GM10248 (cell line): ENCODE measurements at regions not wholly inside any gene's neighbourhood (a gene's known extent, or its start where the extent isn't known, plus 50 kb on each side); places are given as distances from the start of the nearest gene placed in this dataset.
"Not testable (repeated sequence)": the region's sequence is repeated elsewhere in the genome, so short reads cannot be mapped to it uniquely, and the experiment has no call there.

ENCODE experiments used
- CTCF ChIA-PET: fragments of 300-600 bp; sonication (Branson Sonifier 250); formaldehyde crosslinking; extraction: SDS; loops from one replicate; lab custom pipeline; 2021; ENCODE audit warnings: antibody characterized with exemption; lab: Yijun Ruan, JAX
- POLR2A ChIA-PET: fragments of 350-650 bp; sonication (Branson Sonifier 250); formaldehyde crosslinking; extraction: SDS; loops from one replicate; lab custom pipeline; 2020; ENCODE audit warnings: antibody characterized with exemption; lab: Yijun Ruan, JAX
- DNase-seq: peaks from one replicate; pipeline ENCODE4 v3.0.0; 2012; ENCODE audit errors: extremely low spot score
- TF ChIP-seq, protein P1 (sequence below): IDR thresholded peaks from 2 replicates; pipeline ENCODE4 v1.5.1; 2012; ENCODE audit warnings: mild to moderate bottlenecking, low read depth; ENCODE audit errors: extremely low read depth, missing control alignments, control extremely low read depth

DNA sequence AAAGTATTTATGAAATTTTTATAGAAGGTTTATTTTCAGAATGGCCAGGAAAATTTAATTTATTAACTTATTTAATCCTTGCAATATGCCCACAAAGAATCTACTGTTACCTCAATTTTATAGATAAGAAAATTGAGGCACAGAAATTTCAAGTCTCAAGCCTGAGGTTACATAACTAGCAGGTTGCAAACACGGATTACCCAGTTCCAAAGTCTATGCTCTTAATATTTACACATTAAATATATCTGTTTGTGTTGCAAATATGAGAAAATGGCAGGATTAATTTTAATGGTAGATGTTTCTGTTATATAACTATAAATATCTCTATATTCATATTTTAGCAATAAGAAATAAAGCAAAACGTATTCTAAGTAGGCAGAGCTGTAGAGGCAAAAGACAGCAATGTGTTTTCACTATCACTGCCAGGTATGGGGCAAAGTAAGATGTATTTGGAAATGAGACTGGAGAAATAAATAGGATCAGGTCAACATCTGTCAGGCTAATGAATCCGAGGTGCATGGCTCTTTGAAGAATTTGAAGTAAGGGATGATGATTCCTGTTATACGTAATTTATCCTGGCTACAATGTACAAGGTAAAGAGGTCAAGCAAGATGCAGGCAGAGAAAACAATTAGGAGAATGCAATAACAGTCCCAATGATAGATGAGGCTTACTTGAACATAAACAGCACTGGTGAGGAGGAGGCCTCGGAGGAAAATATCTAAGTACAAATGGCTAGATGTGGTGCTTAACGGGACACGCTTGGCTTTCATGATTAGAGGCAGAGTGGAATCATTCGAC, 354.1 kb upstream of the VSTM2A start:
- POLR2A ChIA-PET: no interaction called here
- DNase-seq: no peak
- TF ChIP-seq, protein P1, sequence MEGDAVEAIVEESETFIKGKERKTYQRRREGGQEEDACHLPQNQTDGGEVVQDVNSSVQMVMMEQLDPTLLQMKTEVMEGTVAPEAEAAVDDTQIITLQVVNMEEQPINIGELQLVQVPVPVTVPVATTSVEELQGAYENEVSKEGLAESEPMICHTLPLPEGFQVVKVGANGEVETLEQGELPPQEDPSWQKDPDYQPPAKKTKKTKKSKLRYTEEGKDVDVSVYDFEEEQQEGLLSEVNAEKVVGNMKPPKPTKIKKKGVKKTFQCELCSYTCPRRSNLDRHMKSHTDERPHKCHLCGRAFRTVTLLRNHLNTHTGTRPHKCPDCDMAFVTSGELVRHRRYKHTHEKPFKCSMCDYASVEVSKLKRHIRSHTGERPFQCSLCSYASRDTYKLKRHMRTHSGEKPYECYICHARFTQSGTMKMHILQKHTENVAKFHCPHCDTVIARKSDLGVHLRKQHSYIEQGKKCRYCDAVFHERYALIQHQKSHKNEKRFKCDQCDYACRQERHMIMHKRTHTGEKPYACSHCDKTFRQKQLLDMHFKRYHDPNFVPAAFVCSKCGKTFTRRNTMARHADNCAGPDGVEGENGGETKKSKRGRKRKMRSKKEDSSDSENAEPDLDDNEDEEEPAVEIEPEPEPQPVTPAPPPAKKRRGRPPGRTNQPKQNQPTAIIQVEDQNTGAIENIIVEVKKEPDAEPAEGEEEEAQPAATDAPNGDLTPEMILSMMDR: no peak
- CTCF ChIA-PET: interaction anchor here (1.0 to 1.9 kb wide), 2 partner anchors 10 to 19 kb away, joined by 3 to 5 read pairs; no protein-coding TSS in a partner anchor

DNA sequence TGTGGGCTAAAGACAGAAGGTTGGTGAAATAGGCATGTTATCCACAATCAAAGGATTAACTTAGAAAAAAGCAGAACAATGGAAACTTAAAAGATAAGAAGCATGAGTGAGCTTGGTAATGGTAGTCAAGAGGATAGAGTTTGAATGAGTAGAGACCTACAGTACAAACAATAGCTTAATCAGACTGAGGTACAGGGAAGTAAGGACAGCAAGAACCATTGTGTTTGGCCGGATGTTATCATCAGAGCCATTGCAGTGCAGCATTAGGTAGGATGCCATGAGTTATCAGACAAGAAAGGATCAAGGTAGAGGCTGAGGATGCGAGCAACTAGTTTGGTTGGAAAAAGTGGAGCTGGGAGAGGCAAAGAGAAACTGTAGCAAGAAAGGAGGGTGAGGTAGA, 353.3 kb upstream of the VSTM2A start:
- TF ChIP-seq, protein P1: no peak
- POLR2A ChIA-PET: no interaction called here
- CTCF ChIA-PET: interaction anchor here (1.0 to 1.9 kb wide), 2 partner anchors 11 to 16 kb away, joined by 3 to 5 read pairs; no protein-coding TSS in a partner anchor
- DNase-seq: no peak

DNA sequence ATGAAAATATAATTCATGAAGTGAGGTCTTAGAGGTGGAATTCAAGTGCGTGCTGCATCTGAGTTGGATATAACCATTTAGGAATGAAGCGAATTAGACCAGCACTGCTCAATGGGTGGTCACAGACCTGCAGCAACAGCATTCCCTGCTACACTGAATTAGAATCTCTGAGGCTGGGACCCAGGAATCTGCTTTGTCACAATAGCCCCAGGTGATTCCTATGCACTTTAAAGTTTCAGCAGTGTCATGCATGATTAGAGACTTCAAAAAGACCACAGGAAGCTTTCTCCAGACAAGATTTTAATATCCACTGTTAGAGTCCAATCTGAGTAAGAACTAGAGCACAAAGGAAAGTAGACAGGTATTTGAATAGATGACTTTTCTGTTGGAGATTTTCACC, 352.8 kb upstream of the VSTM2A start:
- ChIA-PET POLR2A (no interaction called here), CTCF (interaction anchor here (1.0 to 1.9 kb wide), 2 partner anchors 12 to 16 kb away, joined by 3 to 5 read pairs; no protein-coding TSS in a partner anchor)
- no peak for DNase-seq
- TF ChIP-seq, protein P1: no peak

DNA sequence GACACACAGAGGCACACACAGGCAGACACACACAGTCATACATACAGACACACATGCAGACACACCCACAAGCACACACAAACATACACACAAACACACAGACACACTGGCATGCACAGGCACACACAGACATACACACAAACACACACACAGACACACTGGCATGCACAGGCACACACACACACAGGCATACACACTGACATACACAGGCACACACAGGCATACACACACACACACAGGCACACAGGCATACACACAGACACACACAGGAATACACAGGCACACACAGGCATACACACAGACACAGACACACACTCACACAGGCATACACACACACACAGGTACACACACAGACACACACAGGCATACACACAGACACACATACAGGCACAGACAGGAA, 340.7 kb upstream of the VSTM2A start:
- CTCF ChIA-PET: no interaction called here
- no peak for DNase-seq
- TF ChIP-seq, protein P1: no peak
- POLR2A ChIA-PET: no interaction called here

DNA sequence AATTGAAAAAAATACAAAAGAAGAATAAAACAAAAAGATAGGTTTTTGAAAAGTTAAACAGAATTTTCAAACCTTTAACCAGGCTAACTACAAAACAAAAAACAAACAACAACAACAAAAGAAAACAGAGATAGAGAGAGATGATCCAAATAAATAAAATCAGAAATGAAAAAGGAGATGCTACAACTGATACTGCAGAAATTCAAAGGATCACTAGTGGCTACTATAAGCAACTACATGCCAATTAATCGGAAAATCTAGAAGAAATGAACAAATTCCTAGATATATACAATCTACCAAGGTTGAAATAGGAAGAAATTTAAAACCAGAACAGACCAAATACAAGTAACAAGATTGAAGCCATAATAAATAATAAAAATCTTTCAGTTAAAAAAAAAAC, 326.8 kb upstream of the VSTM2A start:
- TF ChIP-seq, protein P1: no peak
- DNase-seq: no peak
- ChIA-PET POLR2A (no interaction called here), CTCF (no interaction called here)

DNA sequence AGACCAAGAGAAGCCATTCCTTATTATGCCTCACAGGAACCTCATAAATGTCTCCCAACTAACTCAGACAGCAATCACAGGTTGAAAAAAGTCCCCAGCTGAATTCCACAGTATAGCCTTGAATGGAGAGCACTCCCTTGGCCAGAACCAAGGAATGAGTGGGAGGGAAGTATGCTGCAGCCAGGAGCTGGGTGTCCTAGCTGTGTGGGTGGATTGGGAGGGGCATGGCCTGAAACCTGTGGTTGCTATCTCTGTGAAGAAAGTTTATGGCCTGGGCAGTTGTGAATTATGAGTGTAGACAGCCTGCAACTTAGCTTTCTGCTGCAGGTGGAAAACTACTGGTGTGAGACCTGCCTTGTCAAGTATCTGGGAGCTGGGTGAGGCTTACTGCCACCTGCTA, 316.1 kb upstream of the VSTM2A start:
- CTCF ChIA-PET, POLR2A ChIA-PET, DNase-seq: not testable (repeated sequence)

DNA sequence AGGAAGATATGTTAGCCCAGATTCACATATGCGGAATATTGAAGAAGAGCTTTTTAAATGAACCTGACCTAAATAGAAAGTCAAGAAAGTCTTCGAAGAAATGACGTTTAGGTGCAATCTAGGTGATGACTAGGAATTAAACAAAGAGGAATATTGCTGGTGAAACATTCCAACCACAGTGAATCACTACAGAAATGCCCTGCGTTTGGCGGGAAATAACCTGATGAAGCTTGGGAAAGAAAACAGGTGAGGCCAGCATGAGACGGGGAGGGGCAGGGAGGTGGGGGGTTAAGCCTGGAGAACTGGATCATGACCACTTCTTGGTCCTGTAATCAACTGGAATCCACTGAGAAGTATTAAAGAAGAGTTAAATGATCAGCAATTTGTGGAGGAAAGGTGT, 299.4 kb upstream of the VSTM2A start:
- no peak for DNase-seq
- CTCF ChIA-PET: no interaction called here
- TF ChIP-seq, protein P1: no peak
- POLR2A ChIA-PET: no interaction called here
